Adipocyte (in vitro differentiated cells): ENCODE measurements at regions not wholly inside any gene's neighbourhood (a gene's known extent, or its start where the extent isn't known, plus 50 kb on each side); places are given as distances from the start of the nearest gene placed in this dataset.

Experiments used
- DNase-seq: peaks from one replicate; pipeline ENCODE4 v3.0.0-alpha.2; 2015; ENCODE audit warnings: low read depth
- H3K27me3 ChIP-seq: replicated peaks from 2 replicates; pipeline ENCODE4 v1.7.0; 2013; ENCODE audit warnings: mild to moderate bottlenecking, low read length, moderate library complexity; ENCODE audit not compliant: control insufficient read depth, insufficient read depth
- H3K36me3 ChIP-seq: 2 replicates; pipeline ENCODE4 v1.7.0; 2013; ENCODE audit warnings: low read length, mild to moderate bottlenecking, moderate library complexity; ENCODE audit not compliant: control insufficient read depth, insufficient read depth, severe bottlenecking
- H3K4me1 ChIP-seq: 2 replicates; pipeline ENCODE4 v1.7.0; 2013; ENCODE audit warnings: mild to moderate bottlenecking, low read length, moderate library complexity; ENCODE audit not compliant: control insufficient read depth, insufficient read depth
- H3K4me3 ChIP-seq: 2 replicates; pipeline ENCODE4 v1.7.0; 2013; ENCODE audit warnings: mild to moderate bottlenecking, low read length, moderate library complexity
- H3K9ac ChIP-seq: 2 replicates; pipeline ENCODE4 v1.7.0; 2013; ENCODE audit warnings: mild to moderate bottlenecking, low read length, moderate library complexity
- H3K9me3 ChIP-seq: 2 replicates; pipeline ENCODE4 v1.7.0; 2013; ENCODE audit warnings: mild to moderate bottlenecking, low read length, moderate library complexity; ENCODE audit not compliant: control insufficient read depth

DNA sequence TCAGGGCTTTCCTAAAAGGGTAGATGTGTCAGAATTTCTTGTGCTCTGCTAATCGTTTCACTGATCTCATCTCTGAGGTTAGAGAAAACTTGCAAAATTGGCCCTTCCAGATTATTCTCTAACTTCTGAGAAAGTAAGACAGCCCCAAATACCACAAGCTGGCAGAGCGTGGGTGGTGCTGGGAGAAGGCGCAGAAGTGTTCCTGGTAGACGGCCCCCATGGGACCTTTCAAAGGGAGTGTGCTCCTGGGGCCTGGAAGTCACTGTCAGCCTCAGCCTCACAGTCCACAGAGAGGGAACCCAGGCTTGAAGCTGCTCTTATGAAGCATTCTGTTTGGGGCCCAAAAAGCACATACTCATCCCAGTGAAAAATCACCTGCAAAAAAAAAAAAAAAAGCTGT is 86.5 kb upstream of the PFN2 start:
- Histone ChIP-seq H3K36me3 (no peaks in the 10 kb centered on the region), H3K9me3 (no peaks in the 10 kb centered on the region), H3K4me1 (peaks cover 12% of the 10 kb centered on the region), H3K4me3 (no peak overlapping the region), H3K27me3 (peaks cover 12% of the 10 kb centered on the region), H3K9ac (no peak overlapping the region)
- DNase-seq = no peak

DNA sequence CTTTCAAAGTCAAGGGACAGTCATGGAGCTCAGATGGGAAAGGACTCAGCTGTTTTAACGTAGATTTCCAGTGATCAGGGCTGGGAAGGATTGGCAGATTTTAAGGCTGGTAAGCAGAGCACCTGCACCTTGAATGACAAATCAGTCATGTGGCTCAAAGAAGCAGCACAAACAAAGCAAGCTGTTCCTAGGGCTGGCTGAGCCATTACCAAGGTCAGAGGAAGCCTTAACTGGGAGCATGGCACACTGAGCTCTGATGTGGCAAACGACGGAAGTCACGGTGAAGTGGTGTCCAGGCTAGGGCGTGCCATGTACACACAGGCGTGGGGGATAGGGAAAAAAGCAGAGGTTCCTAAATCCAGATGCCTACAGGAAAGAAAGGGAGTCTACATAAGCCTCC is 84.6 kb upstream of the PFN2 start:
- DNase-seq = no peak
- H3K4me1 ChIP-seq = no peaks in the 10 kb centered on the region
- H3K27me3 ChIP-seq = peaks cover 12% of the 10 kb centered on the region
- no peak overlapping the region for H3K9ac ChIP-seq
- H3K9me3 ChIP-seq = no peaks in the 10 kb centered on the region
- H3K36me3 ChIP-seq = no peaks in the 10 kb centered on the region
- no peak overlapping the region for H3K4me3 ChIP-seq

DNA sequence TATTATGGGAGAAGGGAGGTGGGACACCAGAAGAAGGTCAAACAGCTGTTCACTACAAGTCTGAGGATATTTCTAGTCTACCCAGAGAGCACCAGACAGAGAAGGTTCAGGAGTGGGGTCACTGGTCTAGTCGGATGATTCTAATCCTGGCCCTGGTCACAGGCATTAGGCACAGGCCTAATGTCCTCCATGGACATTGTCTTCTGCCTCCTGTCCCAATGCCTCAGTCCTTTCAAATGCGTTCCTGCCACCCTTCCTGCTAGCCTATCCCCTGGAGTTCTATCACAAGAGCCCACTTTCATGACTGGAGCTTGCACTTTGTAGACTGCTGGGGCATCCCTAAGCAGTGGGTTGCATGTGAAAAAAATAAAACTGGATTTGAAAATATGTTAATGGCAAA is 83.9 kb upstream of the PFN2 start:
- H3K27me3 ChIP-seq = peaks cover 12% of the 10 kb centered on the region
- H3K36me3 ChIP-seq = no peaks in the 10 kb centered on the region
- DNase-seq = no peak
- no peaks in the 10 kb centered on the region for H3K9me3 ChIP-seq
- H3K4me1 ChIP-seq = no peaks in the 10 kb centered on the region
- H3K4me3 ChIP-seq = no peak overlapping the region
- no peak overlapping the region for H3K9ac ChIP-seq

DNA sequence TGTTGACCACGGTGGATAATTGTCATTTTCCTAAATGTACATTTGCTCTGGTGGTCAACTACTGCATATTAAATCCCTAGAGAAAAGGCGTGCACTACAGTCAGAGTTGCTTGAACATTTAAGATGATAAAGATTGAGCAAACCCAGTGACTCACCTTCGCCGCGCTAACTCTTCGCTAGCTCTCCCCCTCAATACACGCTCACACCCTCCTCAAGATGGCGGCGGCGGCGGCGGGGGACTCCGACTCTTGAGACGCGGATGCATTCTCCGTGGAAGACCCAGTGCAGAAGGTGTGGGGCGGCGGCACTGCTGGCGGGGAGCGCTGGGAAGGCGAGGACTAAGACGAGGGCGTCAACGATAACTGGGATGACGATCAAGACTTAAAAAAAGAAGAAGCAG is 79.8 kb upstream of the PFN2 start:
- H3K27me3 ChIP-seq = peaks cover 4% of the 10 kb centered on the region
- H3K4me1 ChIP-seq = no peaks in the 10 kb centered on the region
- no peak overlapping the region for H3K4me3 ChIP-seq
- no peaks in the 10 kb centered on the region for H3K9me3 ChIP-seq
- H3K36me3 ChIP-seq = no peaks in the 10 kb centered on the region
- no peak for DNase-seq
- H3K9ac ChIP-seq = no peak overlapping the region

DNA sequence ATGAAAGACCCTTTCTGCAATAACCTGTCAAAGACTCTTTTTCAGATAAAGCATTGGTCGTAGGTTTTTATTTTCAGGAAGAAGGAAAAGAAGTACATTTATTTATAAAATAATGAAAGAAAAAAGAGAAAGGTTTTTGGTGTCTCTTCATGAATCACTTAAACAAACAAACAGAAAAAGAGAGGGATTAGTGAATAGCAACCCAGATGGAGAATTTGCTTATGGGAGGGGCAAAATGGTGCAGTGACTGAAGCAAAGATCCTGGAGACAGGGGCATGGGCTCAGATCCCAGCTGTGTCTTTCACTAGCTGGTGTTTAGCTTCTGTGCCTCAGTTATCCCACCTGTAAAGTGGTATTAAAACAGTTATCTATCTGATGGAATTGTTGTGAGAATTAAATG is 78.6 kb upstream of the PFN2 start:
- H3K4me3 ChIP-seq = no peak overlapping the region

DNA sequence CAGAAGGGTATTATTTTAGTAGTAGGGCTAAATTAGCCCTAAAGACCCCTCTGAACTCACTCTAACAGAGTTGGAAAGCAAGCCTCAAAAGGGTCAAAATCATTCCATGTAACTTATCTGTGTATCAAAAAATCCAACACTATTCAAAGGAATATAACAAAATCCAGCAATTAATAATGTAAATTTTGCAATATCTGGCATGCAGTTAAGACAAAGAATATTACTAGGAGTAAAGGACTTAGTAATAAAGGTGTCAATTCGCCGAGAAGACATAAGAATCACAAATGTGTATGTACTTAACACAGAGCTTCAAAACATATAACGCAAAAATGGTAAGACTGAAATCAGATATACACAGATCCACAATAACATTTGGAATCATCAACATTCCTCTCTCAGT is 71.2 kb upstream of the PFN2 start:
- Histone ChIP-seq H3K36me3 (no peaks in the 10 kb centered on the region), H3K27me3 (no peaks in the 10 kb centered on the region), H3K4me1 (no peaks in the 10 kb centered on the region), H3K9ac (no peak overlapping the region), H3K4me3 (peak overlapping the region; percentile 4), H3K9me3 (peaks cover 25% of the 10 kb centered on the region)
- no peak for DNase-seq

More for the DNA sequence above, 78.6 kb upstream of the PFN2 start:
- no peaks in the 10 kb centered on the region for H3K27me3 ChIP-seq
- no peaks in the 10 kb centered on the region for H3K4me1 ChIP-seq
- H3K9ac ChIP-seq = no peak overlapping the region
- H3K36me3 ChIP-seq = no peaks in the 10 kb centered on the region
- DNase-seq = peak; percentile 72
- H3K9me3 ChIP-seq = no peaks in the 10 kb centered on the region

DNA sequence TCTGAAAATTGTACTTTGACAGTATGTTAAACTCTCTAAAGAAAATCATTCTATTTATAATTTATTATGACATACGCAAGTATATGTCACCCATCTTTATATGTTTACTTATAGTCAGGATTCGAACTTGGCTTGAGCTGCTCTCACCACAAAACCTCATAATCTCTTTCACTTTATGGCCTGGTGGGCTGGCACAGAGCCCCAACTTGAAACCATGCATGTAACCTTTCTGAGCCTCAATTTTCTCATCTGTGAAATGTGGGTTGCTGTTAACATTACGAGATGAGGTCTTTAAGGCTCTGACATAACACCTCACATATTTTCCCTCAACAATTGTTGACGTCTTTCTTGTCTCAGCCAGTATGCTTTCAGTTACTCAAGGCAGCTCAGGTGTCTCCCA is 69.4 kb upstream of the PFN2 start:
- Histone ChIP-seq H3K9ac (no peak overlapping the region), H3K27me3 (no peaks in the 10 kb centered on the region), H3K9me3 (peaks cover 25% of the 10 kb centered on the region), H3K4me1 (peaks cover under 1% of the 10 kb centered on the region), H3K4me3 (no peak overlapping the region), H3K36me3 (no peaks in the 10 kb centered on the region)
- DNase-seq = no peak

DNA sequence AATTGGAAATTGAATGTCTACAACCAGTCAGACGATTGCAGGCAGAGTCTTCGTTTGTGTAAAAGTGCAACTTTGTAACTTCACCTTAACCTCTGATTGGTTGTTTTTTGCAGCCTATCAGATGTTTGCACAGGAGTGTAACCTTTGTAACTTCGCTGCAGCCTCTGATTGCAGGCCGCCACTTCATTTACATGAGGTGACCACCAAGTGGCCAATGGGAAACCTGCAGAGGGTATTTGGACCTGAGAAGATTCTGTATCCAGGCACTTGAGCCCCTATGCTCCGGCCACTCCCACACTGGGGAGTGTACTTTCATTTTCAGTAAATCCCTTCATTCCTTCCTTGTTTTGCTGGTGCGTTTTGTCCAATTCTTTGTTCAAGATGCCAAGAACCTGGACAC is 68.1 kb upstream of the PFN2 start:
- Histone ChIP-seq H3K4me1 (peaks cover 2% of the 10 kb centered on the region), H3K9me3 (peaks cover 25% of the 10 kb centered on the region), H3K4me3 (no peak overlapping the region), H3K27me3 (no peaks in the 10 kb centered on the region), H3K36me3 (no peaks in the 10 kb centered on the region), H3K9ac (no peak overlapping the region)
- DNase-seq = no peak

DNA sequence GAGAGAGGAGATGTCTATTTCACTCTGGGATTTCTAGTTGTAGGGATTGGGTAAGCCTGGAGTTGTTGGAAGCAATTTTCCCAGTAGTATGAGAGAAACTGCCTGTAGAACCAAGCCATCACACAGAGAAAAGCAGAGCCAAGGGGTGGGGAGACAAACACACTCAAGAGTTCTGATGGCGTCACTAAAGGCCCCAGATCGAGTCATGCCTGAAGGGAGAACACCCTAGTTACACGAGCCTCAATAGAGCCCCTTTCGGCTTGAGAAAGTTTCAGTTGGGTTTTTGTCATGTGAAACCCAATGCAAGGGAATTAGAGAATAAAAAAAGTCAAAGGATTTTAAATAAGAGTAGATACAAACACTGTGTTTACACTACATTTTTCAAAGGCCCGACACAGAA is 66.1 kb upstream of the PFN2 start:
- DNase-seq = no peak
- H3K4me1 ChIP-seq = peaks cover 2% of the 10 kb centered on the region
- H3K27me3 ChIP-seq = peaks cover 4% of the 10 kb centered on the region
- H3K9me3 ChIP-seq = peaks cover 10% of the 10 kb centered on the region
- no peaks in the 10 kb centered on the region for H3K36me3 ChIP-seq
- H3K9ac ChIP-seq = no peak overlapping the region
- no peak overlapping the region for H3K4me3 ChIP-seq

DNA sequence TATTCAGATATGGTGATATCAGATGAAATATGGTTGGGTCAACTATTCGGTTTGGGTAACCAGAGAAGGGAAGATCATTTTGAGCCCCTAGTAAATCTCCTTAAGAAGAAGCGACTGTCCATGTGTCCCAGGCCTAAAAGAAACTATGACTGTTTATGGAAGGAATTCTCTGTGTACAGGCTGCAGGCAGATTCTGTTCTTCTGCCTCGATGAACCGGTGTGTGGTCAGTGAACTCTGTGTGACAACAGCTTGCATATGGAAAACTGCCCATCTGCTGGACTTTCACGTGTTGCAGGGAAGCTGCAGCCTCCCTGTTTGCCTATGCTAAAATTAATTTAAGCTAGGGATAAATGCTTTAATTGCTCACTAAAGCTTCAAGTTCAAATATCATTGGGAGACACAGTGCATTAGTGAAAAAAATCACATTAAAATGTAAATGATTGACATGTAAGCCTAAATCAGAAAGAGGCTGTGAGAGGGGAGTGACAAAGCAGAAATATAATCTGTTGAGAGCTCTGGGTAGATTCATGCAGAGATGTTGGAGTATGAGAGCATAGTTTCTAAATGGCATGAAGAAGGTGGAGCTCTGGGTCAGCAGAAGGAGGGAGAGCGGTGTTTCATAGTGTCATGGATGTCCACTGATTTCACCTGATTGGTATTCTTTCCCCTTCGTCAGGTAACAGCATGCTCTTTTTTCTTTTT is 65.4 kb upstream of the PFN2 start:
- DNase-seq = peak; percentile 38
- H3K9ac ChIP-seq = no peak overlapping the region
- no peaks in the 10 kb centered on the region for H3K36me3 ChIP-seq
- peaks cover 2% of the 10 kb centered on the region for H3K4me1 ChIP-seq
- peaks cover 4% of the 10 kb centered on the region for H3K27me3 ChIP-seq
- no peak overlapping the region for H3K4me3 ChIP-seq
- H3K9me3 ChIP-seq = peaks cover 3% of the 10 kb centered on the region

DNA sequence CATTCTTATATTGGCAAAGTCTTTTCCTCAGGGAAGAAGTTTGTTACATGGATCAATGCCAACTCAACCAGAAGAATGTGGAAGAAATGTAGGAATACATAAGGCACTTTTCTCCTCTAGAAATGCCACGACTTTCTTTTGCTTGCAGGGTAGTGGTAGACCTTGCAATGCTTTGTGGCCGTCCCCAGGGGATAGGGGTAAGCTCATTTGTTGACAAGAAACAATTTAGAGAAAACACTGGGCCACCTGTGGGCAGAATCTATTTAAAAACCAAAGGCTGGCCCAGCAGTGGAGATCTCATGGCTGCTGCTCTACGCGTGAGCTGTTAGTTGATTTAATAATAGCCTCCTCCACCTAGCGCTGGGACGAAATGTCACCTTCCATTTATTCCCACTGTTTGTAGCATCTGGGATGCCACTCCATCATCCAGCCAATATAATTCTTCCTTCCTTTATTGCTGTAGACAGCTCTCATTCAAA is 64.6 kb upstream of the PFN2 start:
- H3K36me3 ChIP-seq = no peaks in the 10 kb centered on the region
- no peak overlapping the region for H3K9ac ChIP-seq
- peaks cover 2% of the 10 kb centered on the region for H3K4me1 ChIP-seq
- peak; percentile 29 for DNase-seq
- no peak overlapping the region for H3K4me3 ChIP-seq
- H3K27me3 ChIP-seq = peaks cover 4% of the 10 kb centered on the region
- no peaks in the 10 kb centered on the region for H3K9me3 ChIP-seq

DNA sequence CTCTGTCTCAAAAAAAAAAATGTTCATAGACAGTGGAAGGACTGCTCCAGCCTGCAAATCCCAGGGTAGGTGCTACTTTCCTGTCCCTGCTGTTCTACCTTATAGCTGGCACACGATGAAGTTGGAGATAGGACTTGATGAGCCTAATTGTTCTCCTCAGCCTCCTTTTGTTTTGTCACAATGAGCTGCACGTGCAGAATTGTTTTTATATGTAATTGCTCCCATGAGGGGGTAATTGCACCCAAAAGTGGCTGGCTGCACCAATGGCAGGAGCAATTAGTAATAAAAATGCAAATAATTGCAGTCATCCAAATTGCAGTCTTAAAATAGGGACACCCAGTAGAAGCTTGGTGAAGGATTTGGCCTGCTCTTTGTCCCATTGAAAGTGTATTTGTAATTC is 63.0 kb upstream of the PFN2 start:
- no peak overlapping the region for H3K9ac ChIP-seq
- H3K4me3 ChIP-seq = no peak overlapping the region
- peaks cover 4% of the 10 kb centered on the region for H3K27me3 ChIP-seq
- H3K4me1 ChIP-seq = peaks cover 2% of the 10 kb centered on the region
- H3K36me3 ChIP-seq = no peaks in the 10 kb centered on the region
- DNase-seq = no peak
- H3K9me3 ChIP-seq = no peaks in the 10 kb centered on the region
